Lung (tissue), 11 donors: ENCODE measurements at regions not wholly inside any gene's neighbourhood (a gene's known extent, or its start where the extent isn't known, plus 50 kb on each side); places are given as distances from the start of the nearest gene placed in this dataset.

Experiments
- ATAC-seq: fragments of 200-7000 bp; cut with Tn5 transposase; one replicate; pipeline ENCODE4 v1.9.1; 2020; ENCODE audit warnings: moderate number of reproducible peaks; ENCODE audit not compliant: insufficient read depth, low FRiP score
- DNase-seq, 3 donors: peaks; one replicate each; pipeline ENCODE4 v3.0.0-alpha.2; 2013 to 2017
- H3K27ac ChIP-seq, 2 donors: one replicate each; pipeline ENCODE4 v1.5.1; 2013; ENCODE audit warnings: mild to moderate bottlenecking in 2 of 2, moderate library complexity in 2 of 2, control low read depth in 1 of 2, inconsistent platforms in 1 of 2, low read depth in 1 of 2, low read length in 1 of 2
- H3K27me3 ChIP-seq, 3 donors: one replicate each; pipeline ENCODE4 v1.5.1; 2013; ENCODE audit warnings: low read length in 2 of 3; ENCODE audit not compliant: control insufficient read depth in 3 of 3, insufficient read depth in 3 of 3
- H3K36me3 ChIP-seq, 4 donors: one replicate each; pipeline ENCODE4 v1.5.1; 2013; ENCODE audit warnings: low read length in 4 of 4, mild to moderate bottlenecking in 1 of 4, moderate library complexity in 1 of 4; ENCODE audit not compliant: control insufficient read depth in 4 of 4, insufficient read depth in 4 of 4
- H3K4me1 ChIP-seq, 5 donors: one replicate each; pipeline ENCODE4 v1.5.1; 2013; ENCODE audit warnings: low read length in 5 of 5, mild to moderate bottlenecking in 2 of 5, moderate library complexity in 1 of 5; ENCODE audit not compliant: control insufficient read depth in 5 of 5, insufficient read depth in 5 of 5
- H3K4me3 ChIP-seq: one replicate; pipeline ENCODE4 v1.5.1; 2013; ENCODE audit warnings: mild to moderate bottlenecking, control low read depth, moderate library complexity
- H3K9ac ChIP-seq, 2 donors: one replicate each; pipeline ENCODE4 v1.5.1; 2013; ENCODE audit warnings: low read length in 2 of 2, control low read depth in 1 of 2; ENCODE audit not compliant: insufficient read depth in 1 of 2
- H3K9me3 ChIP-seq, 4 donors: one replicate each; pipeline ENCODE4 v1.5.1; 2013; ENCODE audit warnings: low read length in 3 of 4, mild to moderate bottlenecking in 1 of 4, moderate library complexity in 1 of 4; ENCODE audit not compliant: control insufficient read depth in 4 of 4, insufficient read depth in 3 of 4
- CTCF ChIP-seq: IDR thresholded peaks from 2 replicates; pipeline ENCODE4 v1.5.1; 2012; ENCODE audit warnings: mild to moderate bottlenecking; ENCODE audit errors: control extremely low read depth, extremely low read depth
- WGBS, 2 donors: extraction: QIAGEN DNeasy Blood & Tissue Kit; methylation state at CpG; one replicate each; pipeline ENCODE4 v1.1.7; 2013; 5-methylcytosine and 5-hydroxymethylcytosine counted together
- donor health status: control.
- donor health status: control.
- donor health status: Bipolar disorder and iron deficiency.
- donor health status: healthy.
- donor health status: DM: yes; HTN: yes; CAD: no.

- no peak overlapping the region for H3K4me3 ChIP-seq
- no peak for ATAC-seq
- 96% methylated on average over 4 of the region's 4 CpGs for WGBS, 2 donors
Observed at GRCh38 chr11:112451250-112451649, 190.6 kb upstream of the PLET1 start.

GRCh38 chr11:112453601-112454577, 193.2 kb upstream of the PLET1 start:
- 88% methylated on average over 4 of the region's 4 CpGs for WGBS, 2 donors
- Histone ChIP-seq H3K9ac (no peak overlapping the region), H3K27me3 (peaks cover 0 to 2% (median 0%) of the 10 kb centered on the region in 3 donors), H3K4me3 (no peak overlapping the region), H3K9me3 (no peaks in the 10 kb centered on the region), H3K4me1 (no peaks in the 10 kb centered on the region), H3K27ac (no peak overlapping the region), H3K36me3 (no peaks in the 10 kb centered on the region)
- TF ChIP-seq CTCF = no peak
- no peak for DNase-seq
- ATAC-seq = no peak

More at GRCh38 chr11:112451250-112451649, 190.6 kb upstream of the PLET1 start:
- no peaks in the 10 kb centered on the region for H3K36me3 ChIP-seq
- no peaks in the 10 kb centered on the region for H3K4me1 ChIP-seq
- H3K27ac ChIP-seq = no peak overlapping the region
- no peak for DNase-seq
- peaks cover 0 to 2% (median 0%) of the 10 kb centered on the region in 3 donors for H3K27me3 ChIP-seq
- no peaks in the 10 kb centered on the region for H3K9me3 ChIP-seq
- H3K9ac ChIP-seq = no peak overlapping the region
- no peak for TF ChIP-seq CTCF

GRCh38 chr11:112454841-112455240, 194.2 kb upstream of the PLET1 start:
- no peak for TF ChIP-seq CTCF

More at GRCh38 chr11:112454841-112455240, 194.2 kb upstream of the PLET1 start:
- Histone ChIP-seq H3K9ac (no peak overlapping the region), H3K27me3 (peaks cover 0 to 2% (median 0%) of the 10 kb centered on the region in 3 donors), H3K36me3 (no peaks in the 10 kb centered on the region), H3K27ac (no peak overlapping the region), H3K9me3 (no peaks in the 10 kb centered on the region), H3K4me3 (no peak overlapping the region), H3K4me1 (no peaks in the 10 kb centered on the region)
- DNase-seq (no peak), ATAC-seq (no peak)
- WGBS, 2 donors = 90 to 97% methylated on average over 4 of the region's 4 CpGs
